Jurkat, Clone E6-1 (cell line): ENCODE measurements at regions not wholly inside any gene's neighbourhood (a gene's known extent, or its start where the extent isn't known, plus 50 kb on each side); places are given as distances from the start of the nearest gene placed in this dataset.

Source experiments
- DNase-seq: peaks from one replicate; pipeline ENCODE4 v3.0.0-alpha.2; 2011; ENCODE audit warnings: low read depth, low spot score
- H3K4me3 ChIP-seq: 2 replicates; pipeline ENCODE4 v1.5.1; 2011; ENCODE audit warnings: mild to moderate bottlenecking, low read length, control low read depth, moderate library complexity

GRCh38 chrX:36436361-36436760 lies 516.8 kb downstream of the CFAP47 start:
- DNase-seq, result no peak
- no peak overlapping the region for H3K4me3 ChIP-seq

GRCh38 chrX:36443007-36443406 lies 523.5 kb downstream of the CFAP47 start:
- DNase-seq, result no peak

GRCh38 chrX:36445566-36445965 lies 526.0 kb downstream of the CFAP47 start:
- no peak overlapping the region for H3K4me3 ChIP-seq
- DNase-seq, result no peak

More at GRCh38 chrX:36443007-36443406, 523.5 kb downstream of the CFAP47 start:
- H3K4me3 ChIP-seq, result no peak overlapping the region

- DNase-seq, result no peak
- H3K4me3 ChIP-seq, result no peak overlapping the region
Observed at GRCh38 chrX:36462142-36462541, 542.6 kb downstream of the CFAP47 start.

DNA sequence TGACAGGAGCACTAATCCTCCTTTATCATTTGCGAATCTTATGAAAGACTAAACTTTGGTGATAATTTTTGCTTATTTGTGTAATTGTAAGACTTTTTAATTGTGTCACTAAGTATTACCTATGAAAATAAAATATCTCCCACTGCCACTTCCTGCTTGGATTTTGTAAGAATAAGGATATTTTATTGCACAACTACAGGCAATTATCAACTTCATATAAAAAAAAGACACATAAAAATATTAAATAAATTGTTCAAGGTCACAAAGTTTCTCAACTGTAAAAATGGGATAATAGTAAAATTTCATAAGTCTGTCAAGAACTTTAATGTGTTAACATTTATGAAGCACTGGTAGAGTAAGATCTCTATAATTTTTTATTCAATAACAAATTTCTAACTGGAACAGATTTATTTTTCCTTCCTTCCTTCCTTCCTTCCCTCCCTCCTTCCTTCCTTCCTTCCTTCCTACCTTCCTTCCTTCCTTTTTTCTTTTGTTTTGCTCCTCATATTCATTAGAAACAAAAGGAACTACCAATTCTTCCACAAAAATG lies 527.6 kb upstream of the FAM47C start:
- no peak for DNase-seq
- no peak overlapping the region for H3K4me3 ChIP-seq

- DNase-seq, result no peak
- H3K4me3 ChIP-seq, result no peak overlapping the region
Observed at GRCh38 chrX:36501169-36501702, 506.9 kb upstream of the FAM47C start.

DNA sequence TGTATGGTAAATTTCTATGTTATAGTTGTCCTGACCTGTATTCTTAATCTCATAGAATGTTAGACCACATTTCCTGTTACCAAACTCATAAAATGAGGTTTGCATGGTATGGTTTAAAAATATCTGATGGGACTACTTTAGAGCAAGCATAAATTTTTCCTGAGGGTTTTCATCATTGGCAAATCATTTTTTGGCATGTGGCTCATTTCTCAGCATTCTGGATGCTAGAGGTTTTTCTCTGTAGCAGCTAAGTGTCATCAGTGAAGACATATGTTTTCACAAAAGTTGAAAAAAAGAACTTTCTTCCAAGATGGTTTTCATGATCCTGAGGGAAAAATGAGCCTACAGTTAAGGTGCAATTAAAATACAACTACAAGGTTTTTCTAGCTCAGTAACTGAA lies 503.5 kb upstream of the FAM47C start:
- no peak overlapping the region for H3K4me3 ChIP-seq
- DNase-seq, result no peak

- H3K4me3 ChIP-seq, result no peak overlapping the region
- no peak for DNase-seq
Observed at GRCh38 chrX:36508042-36508441, 500.1 kb upstream of the FAM47C start.

- DNase-seq, result no peak
- H3K4me3 ChIP-seq, result no peak overlapping the region
Observed at GRCh38 chrX:36510736-36511135, 497.4 kb upstream of the FAM47C start.

- DNase-seq, result no peak
- no peak overlapping the region for H3K4me3 ChIP-seq
Observed at GRCh38 chrX:36528661-36529060, 479.5 kb upstream of the FAM47C start.

DNA sequence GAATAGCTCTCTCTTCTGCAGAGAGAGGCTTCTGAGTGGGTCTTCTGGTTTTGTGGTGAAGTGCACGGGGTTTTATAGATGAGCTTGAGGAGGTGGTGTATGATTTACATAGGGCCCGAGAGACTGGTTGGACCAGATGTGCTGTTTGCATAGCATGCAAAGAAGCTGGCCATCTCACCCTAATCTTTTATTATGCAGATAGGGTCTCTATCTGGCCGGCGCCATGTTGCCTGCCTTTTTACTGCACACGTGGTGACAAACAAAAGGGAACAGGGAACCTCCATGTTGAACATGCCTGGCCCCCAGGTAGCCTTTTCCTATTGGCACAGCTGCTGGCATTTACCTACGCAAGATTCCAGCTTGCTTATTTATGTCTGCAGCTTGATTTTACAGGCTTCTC lies 473.3 kb upstream of the FAM47C start:
- no peak for DNase-seq
- H3K4me3 ChIP-seq, result no peak overlapping the region

- no peak overlapping the region for H3K4me3 ChIP-seq
- DNase-seq, result no peak
Observed at GRCh38 chrX:36543499-36543898, 464.7 kb upstream of the FAM47C start.

DNA sequence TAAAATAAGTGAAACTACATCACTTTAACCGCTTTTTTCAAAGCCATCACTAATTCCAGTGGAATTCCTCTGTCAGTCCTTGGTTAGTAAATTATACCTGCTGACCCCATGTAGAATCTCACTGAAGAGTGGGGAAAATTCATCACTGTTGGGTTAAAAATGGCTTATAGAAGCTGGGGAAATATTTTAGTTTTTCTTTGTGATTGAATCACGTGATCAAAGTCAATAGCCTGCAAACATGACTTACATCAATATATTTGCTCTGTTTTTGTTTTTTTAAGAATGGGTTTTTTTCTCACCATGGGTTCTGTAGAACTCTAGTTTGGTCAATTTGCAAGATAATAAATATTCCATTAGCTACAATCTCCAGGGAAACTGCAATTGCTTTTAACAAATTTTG lies 445.2 kb upstream of the FAM47C start:
- no peak for DNase-seq
- no peak overlapping the region for H3K4me3 ChIP-seq

DNA sequence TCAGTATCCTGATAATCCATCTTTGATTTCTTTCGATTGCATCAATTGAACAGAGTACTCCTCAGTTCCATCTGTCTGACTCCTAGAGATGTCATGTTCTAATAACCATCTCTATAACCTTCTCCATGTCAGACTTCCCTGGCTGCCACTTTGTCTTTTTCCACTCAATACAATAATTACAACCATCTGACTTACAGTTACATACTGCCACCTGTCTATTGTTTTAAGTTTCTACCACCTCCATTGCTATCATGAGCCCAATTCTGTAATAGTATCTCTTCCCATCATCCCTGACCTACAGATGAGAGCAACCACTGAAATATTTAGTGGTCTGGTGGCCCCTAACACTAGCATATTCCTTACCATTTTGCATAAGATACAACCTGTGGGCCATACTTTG lies 439.2 kb upstream of the FAM47C start:
- no peak overlapping the region for H3K4me3 ChIP-seq
- no peak for DNase-seq

DNA sequence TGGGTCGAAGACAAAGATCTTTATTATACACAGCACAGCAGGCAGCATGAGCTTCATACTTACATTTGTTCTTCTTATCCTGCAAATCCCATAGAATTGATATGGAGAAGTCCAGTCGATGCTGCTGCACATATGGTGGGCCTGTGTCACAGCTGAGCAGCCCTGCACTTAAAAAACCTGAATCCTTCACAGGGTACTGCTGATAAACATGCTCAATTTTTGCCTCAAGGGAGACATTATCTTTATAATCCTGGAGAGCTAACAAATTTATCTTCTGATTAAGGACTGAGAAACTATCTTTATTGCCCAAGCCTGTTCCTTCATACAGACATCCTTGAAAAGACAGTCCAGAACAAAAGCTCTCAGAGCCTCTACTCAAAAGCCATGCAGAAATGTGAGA lies 434.4 kb upstream of the FAM47C start:
- no peak overlapping the region for H3K4me3 ChIP-seq
- DNase-seq, result no peak

DNA sequence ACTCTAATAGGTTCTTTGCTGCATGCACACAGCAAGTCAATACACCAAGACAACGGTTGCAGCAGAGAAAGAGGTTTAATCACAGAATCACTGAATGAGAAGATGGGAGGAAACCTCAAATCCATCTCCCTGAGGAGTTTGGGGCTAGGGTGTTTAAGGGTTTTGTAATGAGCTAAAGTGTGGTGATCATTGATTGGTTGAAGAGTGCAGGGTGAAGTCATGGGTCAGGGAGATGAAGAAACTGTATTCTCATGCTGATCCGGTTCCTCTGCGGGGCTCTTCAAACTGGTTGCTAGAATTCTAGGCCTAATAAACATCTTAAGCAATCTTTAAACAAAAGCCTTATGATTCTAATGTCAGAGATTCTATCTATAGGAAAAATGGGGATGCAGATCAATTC lies 432.5 kb upstream of the FAM47C start:
- DNase-seq, result no peak
- H3K4me3 ChIP-seq, result no peak overlapping the region

GRCh38 chrX:36577006-36577405 lies 431.2 kb upstream of the FAM47C start:
- no peak for DNase-seq
- no peak overlapping the region for H3K4me3 ChIP-seq

DNA sequence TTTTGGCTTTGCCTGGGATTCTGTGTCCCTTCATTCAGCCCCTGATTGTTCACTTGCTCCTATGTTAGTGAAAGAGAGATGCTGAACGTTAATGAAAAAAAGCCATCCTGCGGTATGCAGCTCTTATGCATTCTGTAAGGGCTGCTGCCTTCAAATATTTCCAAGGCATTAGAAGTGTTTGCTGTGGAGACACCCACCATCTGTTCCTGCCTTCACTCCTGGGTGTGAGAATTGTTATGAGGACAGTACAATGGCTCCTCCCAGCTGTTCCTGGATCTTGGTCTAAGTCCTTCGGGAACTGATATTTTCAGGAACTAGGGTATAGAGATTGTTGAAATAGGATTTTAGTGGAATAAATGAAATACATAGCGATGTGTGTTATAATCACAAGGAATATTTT lies 427.1 kb upstream of the FAM47C start:
- DNase-seq, result no peak
- no peak overlapping the region for H3K4me3 ChIP-seq

- no peak for DNase-seq
- no peak overlapping the region for H3K4me3 ChIP-seq
Observed at GRCh38 chrX:36583674-36584073, 424.5 kb upstream of the FAM47C start.

DNA sequence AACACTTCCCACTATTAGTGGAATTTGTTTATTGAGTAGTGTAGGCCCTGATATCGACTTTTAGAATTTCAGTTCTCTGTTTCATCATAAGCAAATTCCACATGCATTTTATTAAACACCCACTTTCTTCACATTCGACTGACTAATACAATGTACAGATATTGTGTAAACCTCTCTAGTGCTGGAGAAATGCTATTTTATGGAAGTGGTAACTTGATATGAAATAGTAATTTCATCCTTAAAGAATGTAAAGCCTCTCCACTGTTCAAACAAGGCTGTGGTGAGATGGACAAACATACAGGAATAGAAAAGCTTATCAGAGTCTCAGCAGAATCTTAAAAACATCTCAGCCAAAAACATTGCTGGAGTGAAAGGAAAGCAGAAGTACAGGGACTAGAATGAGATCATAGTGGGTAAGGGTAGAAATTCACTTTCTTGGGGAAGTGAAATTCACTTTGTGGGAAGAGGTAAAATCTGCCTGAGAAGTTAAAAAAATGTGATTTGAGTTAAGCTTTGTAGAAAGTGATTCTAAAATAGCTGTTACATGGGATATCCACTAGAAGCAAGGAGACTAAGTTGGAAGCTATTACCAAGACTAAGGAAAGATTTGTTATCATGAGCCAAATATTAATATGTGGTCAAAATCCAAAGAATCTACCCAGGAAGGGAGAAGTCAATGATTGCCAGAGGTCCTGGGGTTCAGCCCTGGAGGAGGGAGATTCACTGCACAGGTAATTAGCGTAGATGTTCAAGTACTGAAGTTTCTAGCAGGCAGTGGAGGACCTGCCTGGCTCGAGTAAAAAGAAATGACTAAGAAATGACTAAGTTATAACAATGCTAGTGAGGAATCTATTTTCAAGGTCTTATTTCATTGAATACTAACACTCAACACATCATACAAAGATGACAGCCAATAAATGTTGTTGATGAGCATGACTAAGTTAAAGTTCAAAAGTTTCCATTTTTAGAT lies 398.3 kb upstream of the FAM47C start:
- no peak overlapping the region for H3K4me3 ChIP-seq
- no peak for DNase-seq
